SK-N-SH treated with all-trans-retinoic acid at 6 μM for 48 hours (cell line): ENCODE measurements at regions not wholly inside any gene's neighbourhood (a gene's known extent, or its start where the extent isn't known, plus 50 kb on each side); places are given as distances from the start of the nearest gene placed in this dataset.

ENCODE experiments used
- ARNTL ChIP-seq: fragments of 450-650 bp; formaldehyde crosslinking; IDR thresholded peaks from 2 replicates; pipeline ENCODE4 v1.5.0; 2020; ENCODE audit warnings: low read depth, mild to moderate bottlenecking, moderate library complexity, borderline replicate concordance
- BACH2 ChIP-seq: fragments of 250-450 bp; sonication (Bioruptor Pico); IDR thresholded peaks from 2 replicates; pipeline ENCODE4 v1.9.0; 2021; ENCODE audit warnings: mild to moderate bottlenecking, borderline replicate concordance
- CREB5 ChIP-seq: fragments of 250-450 bp; sonication (Bioruptor Pico); IDR thresholded peaks from 2 replicates; pipeline ENCODE4 v1.5.1; 2020; ENCODE audit warnings: low read depth, mild to moderate bottlenecking, moderate library complexity
- ESRRG ChIP-seq: fragments of 250-450 bp; sonication (Bioruptor Pico); IDR thresholded peaks from 2 replicates; pipeline ENCODE4 v1.6.1; 2021; ENCODE audit warnings: mild to moderate bottlenecking
- GLIS3 ChIP-seq: fragments of 250-450 bp; sonication (Bioruptor Pico); IDR thresholded peaks from 2 replicates; pipeline ENCODE4 v1.5.0; 2020; ENCODE audit warnings: mild to moderate bottlenecking, moderate library complexity
- RARB ChIP-seq: fragments of 250-450 bp; sonication (Bioruptor Pico); IDR thresholded peaks from 2 replicates; pipeline ENCODE4 v1.8.0; 2021; ENCODE audit warnings: mild to moderate bottlenecking, moderate library complexity
- TF ChIP-seq, protein P1 (sequence below): fragments of 250-450 bp; sonication (Bioruptor Pico); IDR thresholded peaks from 2 replicates; pipeline ENCODE4 v1.8.0; 2020; ENCODE audit warnings: mild to moderate bottlenecking, moderate library complexity, borderline replicate concordance

DNA sequence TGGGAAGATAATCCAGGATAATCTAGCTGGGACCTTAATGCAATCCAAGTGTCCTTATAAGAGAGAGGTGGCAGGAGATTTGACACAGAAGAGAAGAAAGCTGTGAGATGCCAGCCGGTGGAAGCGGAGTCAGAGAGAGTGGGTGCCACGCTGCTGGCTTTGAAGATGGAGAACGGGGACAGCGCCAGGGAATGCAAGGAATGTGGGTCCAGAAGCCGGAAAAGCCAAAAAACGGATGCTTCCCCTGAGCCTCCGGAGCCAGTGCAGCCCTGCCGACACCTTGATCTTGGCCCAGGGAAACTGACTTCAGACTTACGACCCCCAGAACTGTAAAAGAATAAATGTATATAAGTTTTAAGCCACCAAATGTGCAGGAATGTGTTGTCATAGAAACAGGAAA lies 152.6 kb downstream of the ZNF281 start:
- TF ChIP-seq BACH2 (no peak), RARB (CRISPR knock-in tag) (no peak), CREB5 (CRISPR knock-in tag) (no peak), ESRRG (no peak), ARNTL (CRISPR knock-in tag) (no peak), GLIS3 (CRISPR knock-in tag) (no peak)
- TF ChIP-seq, protein P1, sequence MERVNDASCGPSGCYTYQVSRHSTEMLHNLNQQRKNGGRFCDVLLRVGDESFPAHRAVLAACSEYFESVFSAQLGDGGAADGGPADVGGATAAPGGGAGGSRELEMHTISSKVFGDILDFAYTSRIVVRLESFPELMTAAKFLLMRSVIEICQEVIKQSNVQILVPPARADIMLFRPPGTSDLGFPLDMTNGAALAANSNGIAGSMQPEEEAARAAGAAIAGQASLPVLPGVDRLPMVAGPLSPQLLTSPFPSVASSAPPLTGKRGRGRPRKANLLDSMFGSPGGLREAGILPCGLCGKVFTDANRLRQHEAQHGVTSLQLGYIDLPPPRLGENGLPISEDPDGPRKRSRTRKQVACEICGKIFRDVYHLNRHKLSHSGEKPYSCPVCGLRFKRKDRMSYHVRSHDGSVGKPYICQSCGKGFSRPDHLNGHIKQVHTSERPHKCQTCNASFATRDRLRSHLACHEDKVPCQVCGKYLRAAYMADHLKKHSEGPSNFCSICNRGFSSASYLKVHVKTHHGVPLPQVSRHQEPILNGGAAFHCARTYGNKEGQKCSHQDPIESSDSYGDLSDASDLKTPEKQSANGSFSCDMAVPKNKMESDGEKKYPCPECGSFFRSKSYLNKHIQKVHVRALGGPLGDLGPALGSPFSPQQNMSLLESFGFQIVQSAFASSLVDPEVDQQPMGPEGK: no peak
